ENCODE measurements at regions not wholly inside any gene's neighbourhood (a gene's known extent, or its start where the extent isn't known, plus 50 kb on each side); places are given as distances from the start of the nearest gene placed in this dataset.

DNA sequence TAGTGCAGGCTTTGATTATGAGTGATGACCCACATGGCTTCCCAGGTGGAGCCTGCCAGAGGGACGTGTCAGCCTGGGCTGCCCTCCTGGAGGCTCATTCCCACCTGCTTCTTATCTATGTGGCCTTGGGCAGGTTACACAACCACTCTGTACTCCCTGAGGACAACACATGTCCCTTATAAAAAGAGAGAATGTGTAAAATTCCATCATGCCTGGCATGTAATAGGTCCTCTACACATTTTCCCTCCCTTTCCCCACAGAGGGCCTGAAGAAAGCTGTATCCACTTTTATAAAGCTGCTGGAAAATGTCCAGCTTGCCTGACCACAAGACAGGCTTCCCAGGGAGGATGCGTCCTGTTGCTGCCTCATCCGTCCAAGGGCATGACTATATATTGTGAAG is 55.0 kb upstream of the VSTM5 start:
- TF ChIP-seq, protein P1, sequence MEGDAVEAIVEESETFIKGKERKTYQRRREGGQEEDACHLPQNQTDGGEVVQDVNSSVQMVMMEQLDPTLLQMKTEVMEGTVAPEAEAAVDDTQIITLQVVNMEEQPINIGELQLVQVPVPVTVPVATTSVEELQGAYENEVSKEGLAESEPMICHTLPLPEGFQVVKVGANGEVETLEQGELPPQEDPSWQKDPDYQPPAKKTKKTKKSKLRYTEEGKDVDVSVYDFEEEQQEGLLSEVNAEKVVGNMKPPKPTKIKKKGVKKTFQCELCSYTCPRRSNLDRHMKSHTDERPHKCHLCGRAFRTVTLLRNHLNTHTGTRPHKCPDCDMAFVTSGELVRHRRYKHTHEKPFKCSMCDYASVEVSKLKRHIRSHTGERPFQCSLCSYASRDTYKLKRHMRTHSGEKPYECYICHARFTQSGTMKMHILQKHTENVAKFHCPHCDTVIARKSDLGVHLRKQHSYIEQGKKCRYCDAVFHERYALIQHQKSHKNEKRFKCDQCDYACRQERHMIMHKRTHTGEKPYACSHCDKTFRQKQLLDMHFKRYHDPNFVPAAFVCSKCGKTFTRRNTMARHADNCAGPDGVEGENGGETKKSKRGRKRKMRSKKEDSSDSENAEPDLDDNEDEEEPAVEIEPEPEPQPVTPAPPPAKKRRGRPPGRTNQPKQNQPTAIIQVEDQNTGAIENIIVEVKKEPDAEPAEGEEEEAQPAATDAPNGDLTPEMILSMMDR (conservative IDR thresholded peaks at IDR 0.05; ENCODE audit: low read length), result no peak
- no peak for TF ChIP-seq EZH2phosphoT487 (IDR thresholded peaks at IDR 0.05; ENCODE audit: borderline replicate concordance, low read depth, low read length)

All from OCI-LY7 (cell line).